ENCODE measurements at regions not wholly inside any gene's neighbourhood (a gene's known extent, or its start where the extent isn't known, plus 50 kb on each side); places are given as distances from the start of the nearest gene placed in this dataset.
"Not testable (repeated sequence)": the region's sequence is repeated elsewhere in the genome, so short reads cannot be mapped to it uniquely, and the experiment has no call there.

- H3K4me3 ChIP-seq (ENCODE audit: low read depth, low read length), result no peak overlapping the region
- no peak for TF ChIP-seq CTCF (IDR thresholded peaks at IDR 0.05; ENCODE audit: borderline replicate concordance, insufficient read depth, low read depth, low read length)
Measured at GRCh38 chr3:72517921-72518424, 330.3 kb downstream of the SHQ1 start.

DNA sequence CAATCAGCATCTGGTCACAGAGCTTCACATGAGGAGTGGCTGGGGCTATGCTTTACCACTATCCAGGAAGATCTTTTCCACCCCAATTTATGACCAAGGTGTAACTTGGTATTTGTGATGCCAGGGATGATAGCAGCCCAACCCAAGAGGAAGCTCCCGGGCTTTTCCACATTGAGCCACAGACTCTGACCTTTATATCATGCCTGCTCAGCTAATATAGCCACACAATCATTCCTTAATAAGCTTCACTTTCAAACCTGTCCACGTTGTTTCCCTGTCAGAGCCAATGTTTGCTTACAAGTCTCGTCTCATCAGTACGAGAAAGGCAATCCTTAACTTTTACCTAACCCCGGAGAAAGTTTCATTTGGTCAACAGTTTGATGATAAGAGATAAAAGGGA, 330.9 kb downstream of the SHQ1 start:
- no peak overlapping the region for H3K4me3 ChIP-seq (ENCODE audit: low read depth, low read length)
- no peak for TF ChIP-seq CTCF (IDR thresholded peaks at IDR 0.05; ENCODE audit: borderline replicate concordance, insufficient read depth, low read depth, low read length)

GRCh38 chr3:72516361-72516760, 331.9 kb downstream of the SHQ1 start:
- TF ChIP-seq CTCF (IDR thresholded peaks at IDR 0.05; ENCODE audit: borderline replicate concordance, insufficient read depth, low read depth, low read length), result no peak
- H3K4me3 ChIP-seq (ENCODE audit: low read depth, low read length), result no peak overlapping the region

DNA sequence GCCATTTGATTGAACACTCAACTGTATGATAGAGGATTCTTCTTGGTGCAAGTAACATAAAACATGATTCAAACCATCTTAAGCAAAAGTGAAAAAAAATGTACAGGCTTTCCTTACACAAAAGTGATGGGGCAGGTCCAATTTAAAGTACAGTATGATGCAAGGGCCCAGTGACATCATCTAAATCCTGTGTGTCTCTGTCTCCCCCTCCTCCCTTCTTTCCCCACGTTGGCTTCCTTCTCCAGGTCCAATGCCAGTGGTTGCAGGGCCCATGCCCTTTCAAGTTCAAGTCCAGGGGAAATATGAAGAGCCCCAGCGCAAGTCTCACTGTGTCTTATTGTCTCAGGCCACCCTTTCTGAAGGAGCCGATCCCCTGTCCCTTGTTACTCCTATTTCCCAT, 332.3 kb downstream of the SHQ1 start:
- no peak overlapping the region for H3K4me3 ChIP-seq (ENCODE audit: low read depth, low read length)
- TF ChIP-seq CTCF (IDR thresholded peaks at IDR 0.05; ENCODE audit: borderline replicate concordance, insufficient read depth, low read depth, low read length), result no peak

GRCh38 chr3:72515281-72515680, 333.0 kb downstream of the SHQ1 start:
- no peak for TF ChIP-seq CTCF (IDR thresholded peaks at IDR 0.05; ENCODE audit: borderline replicate concordance, insufficient read depth, low read depth, low read length)
- no peak overlapping the region for H3K4me3 ChIP-seq (ENCODE audit: low read depth, low read length)

DNA sequence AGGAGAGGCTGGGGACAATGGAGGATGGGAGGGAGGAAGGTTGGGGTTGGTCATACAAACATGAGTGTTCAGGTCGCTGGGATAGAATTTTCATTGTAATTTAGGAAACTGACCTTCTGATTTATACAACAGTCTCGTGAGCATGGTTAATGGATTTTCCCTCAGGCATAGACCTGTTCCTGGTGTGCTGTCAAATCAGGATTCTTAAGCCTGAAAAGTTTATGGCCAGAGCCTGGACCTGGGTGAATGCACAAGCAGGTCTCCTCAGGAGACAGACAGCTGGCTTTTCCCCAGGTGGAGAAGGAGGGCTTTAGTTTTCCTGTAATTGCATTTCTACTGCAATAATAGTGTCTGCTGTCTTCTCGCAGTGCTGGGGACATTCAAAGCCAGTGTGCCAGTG, 338.0 kb downstream of the SHQ1 start:
- no peak for TF ChIP-seq CTCF (IDR thresholded peaks at IDR 0.05; ENCODE audit: borderline replicate concordance, insufficient read depth, low read depth, low read length)
- no peak overlapping the region for H3K4me3 ChIP-seq (ENCODE audit: low read depth, low read length)

- no peak overlapping the region for H3K4me3 ChIP-seq (ENCODE audit: low read depth, low read length)
- TF ChIP-seq CTCF (IDR thresholded peaks at IDR 0.05; ENCODE audit: borderline replicate concordance, insufficient read depth, low read depth, low read length), result no peak
Measured at GRCh38 chr3:72505539-72506405, 342.5 kb downstream of the SHQ1 start.

DNA sequence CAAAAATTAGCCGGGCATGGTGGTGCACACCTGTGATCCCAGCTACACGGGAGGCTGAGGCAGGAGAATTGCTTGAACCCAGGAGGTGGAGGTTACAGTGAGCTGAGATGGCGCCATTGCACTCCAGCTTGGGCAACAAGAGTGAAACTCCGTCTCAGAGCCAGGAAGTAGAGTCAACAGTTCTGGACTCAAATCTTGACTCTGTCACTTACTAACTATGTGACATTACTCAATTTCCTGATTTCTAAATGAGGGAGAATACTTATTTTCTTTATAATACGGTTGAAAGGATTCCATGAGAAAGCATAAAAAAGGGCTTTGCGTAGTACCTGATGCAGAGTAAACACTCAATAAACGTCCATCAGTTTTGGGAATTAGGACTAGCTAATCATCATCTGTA, 350.7 kb downstream of the SHQ1 start:
- not testable (repeated sequence) for H3K4me3 ChIP-seq (ENCODE audit: low read depth, low read length)

Data from GM12875 (cell line).